Trophoblast cell (in vitro differentiated cells and primary cell): ENCODE measurements at regions not wholly inside any gene's neighbourhood (a gene's known extent, or its start where the extent isn't known, plus 50 kb on each side); places are given as distances from the start of the nearest gene placed in this dataset.

Source experiments
- DNase-seq, 2 donors: peaks; one replicate each; pipeline ENCODE4 v3.0.0-alpha.2; 2016
- H2AFZ ChIP-seq: 2 replicates; pipeline ENCODE4 v1.6.1; 2013; ENCODE audit warnings: low read length, moderate library complexity, mild to moderate bottlenecking; ENCODE audit not compliant: insufficient read depth, poor library complexity
- H2AK5ac ChIP-seq: 2 replicates; pipeline ENCODE4 v1.6.1; 2013; ENCODE audit warnings: mild to moderate bottlenecking, low read length
- H2BK120ac ChIP-seq: 2 replicates; pipeline ENCODE4 v1.6.1; 2013; ENCODE audit warnings: low read length, mild to moderate bottlenecking, moderate library complexity; ENCODE audit not compliant: insufficient read depth, poor library complexity
- H2BK12ac ChIP-seq: 2 replicates; pipeline ENCODE4 v1.6.1; 2013; ENCODE audit warnings: mild to moderate bottlenecking, low read length, moderate library complexity
- H2BK5ac ChIP-seq: 2 replicates; pipeline ENCODE4 v1.6.1; 2013; ENCODE audit warnings: low read length, low read depth, moderate library complexity, mild to moderate bottlenecking; ENCODE audit not compliant: poor library complexity
- H3K14ac ChIP-seq: 2 replicates; pipeline ENCODE4 v1.6.1; 2013; ENCODE audit warnings: mild to moderate bottlenecking, low read length
- H3K18ac ChIP-seq: 2 replicates; pipeline ENCODE4 v1.6.1; 2013; ENCODE audit warnings: mild to moderate bottlenecking, low read length
- H3K23ac ChIP-seq: 2 replicates; pipeline ENCODE4 v1.6.1; 2013; ENCODE audit warnings: low read length
- H3K27ac ChIP-seq: 2 replicates; pipeline ENCODE4 v1.5.1; 2013; ENCODE audit warnings: low read depth, mild to moderate bottlenecking, inconsistent platforms, low read length, moderate library complexity
- H3K27me3 ChIP-seq: 2 replicates; pipeline ENCODE4 v1.6.1; 2013; ENCODE audit warnings: inconsistent platforms, mild to moderate bottlenecking, low read length, moderate library complexity; ENCODE audit not compliant: insufficient read depth
- H3K36me3 ChIP-seq, 2 experiments: 1 replicate in 1 of 2; 2 replicates in 1 of 2; pipeline ENCODE4 v1.6.1; 2013; ENCODE audit warnings: low read length in 2 of 2, mild to moderate bottlenecking in 2 of 2, moderate library complexity in 1 of 2; ENCODE audit not compliant: insufficient read depth in 2 of 2, control insufficient read depth in 1 of 2
- H3K4ac ChIP-seq: 2 replicates; pipeline ENCODE4 v1.6.1; 2013; ENCODE audit warnings: low read depth, mild to moderate bottlenecking, low read length, moderate library complexity
- H3K4me1 ChIP-seq, 2 experiments: 1 replicate in 1 of 2; 2 replicates in 1 of 2; pipeline ENCODE4 v1.6.1; 2013; ENCODE audit warnings: low read length in 2 of 2, mild to moderate bottlenecking in 2 of 2, moderate library complexity in 1 of 2; ENCODE audit not compliant: insufficient read depth in 2 of 2, control insufficient read depth in 1 of 2
- H3K4me2 ChIP-seq: 2 replicates; pipeline ENCODE4 v1.6.1; 2013; ENCODE audit warnings: inconsistent platforms, mild to moderate bottlenecking, low read length, moderate library complexity
- H3K4me3 ChIP-seq: 2 replicates; pipeline ENCODE4 v1.5.1; 2013; ENCODE audit warnings: mild to moderate bottlenecking, low read depth, low read length, inconsistent platforms
- H3K79me1 ChIP-seq: one replicate; pipeline ENCODE4 v1.6.1; 2013; ENCODE audit warnings: low read length
- H3K79me2 ChIP-seq: 2 replicates; pipeline ENCODE4 v1.6.1; 2013; ENCODE audit warnings: low read length, mild to moderate bottlenecking; ENCODE audit not compliant: control insufficient read depth, insufficient read depth, poor library complexity
- H3K9ac ChIP-seq: 2 replicates; pipeline ENCODE4 v1.6.1; 2013; ENCODE audit warnings: mild to moderate bottlenecking, low read length
- H3K9me3 ChIP-seq: 2 replicates; pipeline ENCODE4 v1.6.1; 2013; ENCODE audit warnings: low read depth, mild to moderate bottlenecking, control low read depth, inconsistent platforms, low read length; ENCODE audit not compliant: insufficient read depth
- H4K12ac ChIP-seq: 2 replicates; pipeline ENCODE4 v1.6.1; 2013; ENCODE audit warnings: low read depth, mild to moderate bottlenecking, low read length, moderate library complexity
- H4K8ac ChIP-seq: 2 replicates; pipeline ENCODE4 v1.6.1; 2013; ENCODE audit warnings: low read depth, mild to moderate bottlenecking, low read length, moderate library complexity
- H4K91ac ChIP-seq: one replicate; pipeline ENCODE4 v1.6.1; 2013; ENCODE audit warnings: low read depth, mild to moderate bottlenecking, low read length, moderate library complexity
- WGBS: extraction: QIAGEN DNeasy Blood & Tissue Kit; methylation state at CpG from one replicate; pipeline ENCODE4 v1.1.7; 2013; ENCODE audit warnings: missing lambda C conversion rate; ENCODE audit not compliant: insufficient read length, insufficient coverage; ENCODE audit errors: extremely low coverage; 5-methylcytosine and 5-hydroxymethylcytosine counted together

GRCh38 chr20:20835897-20836296, 123.5 kb upstream of the RALGAPA2 start:
- Histone ChIP-seq H2BK5ac (no peak overlapping the region), H2AFZ (no peak overlapping the region), H2AK5ac (no peak overlapping the region), H3K14ac (no peak overlapping the region), H3K4me2 (no peak overlapping the region), H3K27me3 (peaks cover 2% of the 10 kb centered on the region), H3K4me1 (peaks cover 0 to 4% of the 10 kb centered on the region in 2 experiments), H3K9me3 (no peaks in the 10 kb centered on the region), H3K79me1 (no peaks in the 10 kb centered on the region), H2BK120ac (no peak overlapping the region), H2BK12ac (no peak overlapping the region), H3K23ac (no peak overlapping the region), H3K79me2 (no peaks in the 10 kb centered on the region), H3K36me3 (no peaks in the 10 kb centered on the region), H4K12ac (no peak overlapping the region), H3K9ac (no peak overlapping the region), H4K91ac (no peak overlapping the region), H3K4me3 (no peak overlapping the region), H4K8ac (no peak overlapping the region), H3K4ac (no peak overlapping the region), H3K18ac (no peak overlapping the region), H3K27ac (no peak overlapping the region)
- WGBS: no CpG with 5 or more reads among the region's 7 CpGs
- no peak for DNase-seq

GRCh38 chr20:20834008-20834407, 121.6 kb upstream of the RALGAPA2 start:
- H3K79me1 ChIP-seq: no peaks in the 10 kb centered on the region
- H2AFZ ChIP-seq: no peak overlapping the region
- H3K18ac ChIP-seq: no peak overlapping the region
- no peak overlapping the region for H2AK5ac ChIP-seq
- H4K12ac ChIP-seq: no peak overlapping the region
- H3K14ac ChIP-seq: no peak overlapping the region
- no peak overlapping the region for H3K4me2 ChIP-seq
- peaks cover 2% of the 10 kb centered on the region for H3K27me3 ChIP-seq
- no peak overlapping the region for H4K8ac ChIP-seq
- no peak overlapping the region for H2BK5ac ChIP-seq
- no peak overlapping the region for H3K4me3 ChIP-seq
- H3K79me2 ChIP-seq: no peaks in the 10 kb centered on the region
- H3K9ac ChIP-seq: no peak overlapping the region
- H3K4me1 ChIP-seq: peaks cover 0 to 4% of the 10 kb centered on the region in 2 experiments
- H3K23ac ChIP-seq: no peak overlapping the region
- WGBS: no CpG with 5 or more reads among the region's 1 CpG
- no peak overlapping the region for H3K27ac ChIP-seq
- no peak overlapping the region for H3K4ac ChIP-seq
- DNase-seq: no peak
- H3K36me3 ChIP-seq: no peaks in the 10 kb centered on the region
- no peak overlapping the region for H4K91ac ChIP-seq
- H3K9me3 ChIP-seq: no peaks in the 10 kb centered on the region
- no peak overlapping the region for H2BK12ac ChIP-seq
- H2BK120ac ChIP-seq: no peak overlapping the region

GRCh38 chr20:20832715-20833114, 120.3 kb upstream of the RALGAPA2 start:
- Histone ChIP-seq H3K18ac (no peak overlapping the region), H3K9me3 (no peaks in the 10 kb centered on the region), H3K9ac (no peak overlapping the region), H2BK5ac (no peak overlapping the region), H2BK12ac (no peak overlapping the region), H4K8ac (no peak overlapping the region), H2BK120ac (no peak overlapping the region), H3K4me1 (peaks cover 0 to 4% of the 10 kb centered on the region in 2 experiments), H3K4ac (no peak overlapping the region), H3K4me2 (no peak overlapping the region), H3K79me1 (no peaks in the 10 kb centered on the region), H2AK5ac (no peak overlapping the region), H3K27me3 (peaks cover 2% of the 10 kb centered on the region), H3K23ac (no peak overlapping the region), H3K79me2 (no peaks in the 10 kb centered on the region), H3K14ac (no peak overlapping the region), H3K27ac (no peak overlapping the region), H3K36me3 (no peaks in the 10 kb centered on the region), H2AFZ (no peak overlapping the region), H3K4me3 (no peak overlapping the region), H4K91ac (no peak overlapping the region), H4K12ac (no peak overlapping the region)
- DNase-seq: no peak
- WGBS: no CpG with 5 or more reads among the region's 1 CpG

- Histone ChIP-seq H2AFZ (no peak overlapping the region), H2AK5ac (no peak overlapping the region)
- no CpG with 5 or more reads among the region's 6 CpGs for WGBS
These were observed 119.3 kb upstream of the RALGAPA2 start for GRCh38 chr20:20831794-20832193.

More at GRCh38 chr20:20831794-20832193, 119.3 kb upstream of the RALGAPA2 start:
- Histone ChIP-seq H3K9me3 (no peaks in the 10 kb centered on the region), H4K12ac (no peak overlapping the region), H4K91ac (no peak overlapping the region), H3K9ac (no peak overlapping the region), H3K27me3 (peaks cover 2% of the 10 kb centered on the region), H3K4me3 (no peak overlapping the region), H3K4ac (no peak overlapping the region), H3K4me1 (peaks cover 0 to 4% of the 10 kb centered on the region in 2 experiments), H3K23ac (no peak overlapping the region), H2BK12ac (no peak overlapping the region), H4K8ac (no peak overlapping the region), H3K27ac (no peak overlapping the region), H3K4me2 (no peak overlapping the region), H3K36me3 (no peaks in the 10 kb centered on the region), H2BK120ac (no peak overlapping the region), H3K14ac (no peak overlapping the region), H3K79me1 (no peaks in the 10 kb centered on the region), H3K79me2 (no peaks in the 10 kb centered on the region), H3K18ac (no peak overlapping the region), H2BK5ac (no peak overlapping the region)
- DNase-seq: no peak
